Left ventricle myocardium inferior (tissue), 1 donor: ENCODE measurements at regions not wholly inside any gene's neighbourhood (a gene's known extent, or its start where the extent isn't known, plus 50 kb on each side); places are given as distances from the start of the nearest gene placed in this dataset.

Experiments used
- DNase-seq: peaks from one replicate; pipeline ENCODE4 v3.0.0-alpha.2; 2020
- H3K27ac ChIP-seq: fragments of 200-600 bp; replicated peaks from 2 replicates; pipeline ENCODE4 v1.8.0; 2021
- H3K27me3 ChIP-seq: fragments of 200-600 bp; 2 replicates; pipeline ENCODE4 v1.8.0; 2021; ENCODE audit warnings: low read depth
- H3K36me3 ChIP-seq: fragments of 200-600 bp; 2 replicates; pipeline ENCODE4 v1.8.0; 2021
- H3K4me1 ChIP-seq: fragments of 200-600 bp; 2 replicates; pipeline ENCODE4 v1.8.0; 2021
- H3K4me3 ChIP-seq: fragments of 200-600 bp; 2 replicates; pipeline ENCODE4 v1.8.0; 2021; ENCODE audit warnings: mild to moderate bottlenecking, moderate library complexity
- H3K9me3 ChIP-seq: fragments of 200-600 bp; replicated peaks from 2 replicates; pipeline ENCODE4 v1.8.0; 2021
- intact Hi-C: fragments of 100-400 bp; cut with micrococcal nuclease; formaldehyde crosslinking; loops from one replicate; pipeline ENCODE4 v1.11.0; 2022
- TF ChIP-seq, protein P1 (sequence below): fragments of 200-600 bp; IDR thresholded peaks from 2 replicates; pipeline ENCODE4 v1.8.0; 2021; ENCODE audit warnings: antibody characterized with exemption, mild to moderate bottlenecking, borderline replicate concordance
- donor health status: DM: no; HTN: yes; CAD: no; lungs with severe emphysema.

DNA sequence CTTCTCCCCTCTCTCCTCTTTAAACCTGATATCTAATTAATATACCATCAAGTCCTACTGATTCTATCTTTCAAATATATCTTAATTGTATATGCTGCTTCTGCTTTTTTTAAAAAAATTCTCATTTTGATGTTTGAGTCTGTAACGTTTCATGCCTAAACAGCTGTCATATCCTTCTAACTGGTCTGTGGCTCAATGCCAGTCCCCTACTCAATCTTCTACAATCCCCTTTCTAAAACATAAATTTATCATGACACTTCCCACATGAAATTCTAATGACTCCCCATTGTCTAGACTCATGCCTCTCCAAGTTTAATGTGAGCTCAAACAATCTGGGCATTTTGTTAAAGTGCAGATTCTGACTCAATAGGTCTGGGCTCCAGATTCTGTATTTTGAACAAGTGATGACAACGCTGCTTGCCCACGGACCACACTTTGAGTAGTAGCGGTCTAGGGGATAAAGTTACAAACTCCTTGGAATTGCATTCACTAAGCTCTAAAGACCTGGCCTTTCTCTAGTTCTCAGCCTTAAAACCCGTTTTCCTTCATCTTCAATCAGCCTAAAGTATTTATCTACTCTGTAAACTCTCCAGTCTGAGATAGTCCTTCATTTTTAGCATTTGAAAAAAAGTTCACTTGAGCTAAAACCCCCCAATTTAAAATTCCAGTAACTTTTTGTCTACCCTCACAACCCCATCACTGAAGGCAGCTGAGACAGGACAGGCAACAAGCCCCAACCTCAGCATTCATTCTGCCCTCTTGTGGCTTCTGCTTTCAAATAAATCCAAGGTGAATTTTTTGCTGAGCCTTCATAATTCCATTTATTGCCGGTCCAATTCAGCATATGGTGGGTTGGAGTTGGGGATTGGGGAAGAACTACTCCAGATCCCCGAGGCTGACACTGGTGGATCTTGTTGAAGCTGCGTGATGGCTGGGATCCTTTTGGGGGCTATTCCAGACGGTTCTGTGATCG is 88.1 kb upstream of the THRB start:
- no peaks in the 10 kb centered on the region for H3K36me3 ChIP-seq
- intact Hi-C loops = no loop called here
- no peaks in the 10 kb centered on the region for H3K4me1 ChIP-seq
- H3K27me3 ChIP-seq = peaks cover 4% of the 10 kb centered on the region
- H3K27ac ChIP-seq = no peak overlapping the region
- no peak for DNase-seq
- no peak overlapping the region for H3K4me3 ChIP-seq
- TF ChIP-seq, protein P1, sequence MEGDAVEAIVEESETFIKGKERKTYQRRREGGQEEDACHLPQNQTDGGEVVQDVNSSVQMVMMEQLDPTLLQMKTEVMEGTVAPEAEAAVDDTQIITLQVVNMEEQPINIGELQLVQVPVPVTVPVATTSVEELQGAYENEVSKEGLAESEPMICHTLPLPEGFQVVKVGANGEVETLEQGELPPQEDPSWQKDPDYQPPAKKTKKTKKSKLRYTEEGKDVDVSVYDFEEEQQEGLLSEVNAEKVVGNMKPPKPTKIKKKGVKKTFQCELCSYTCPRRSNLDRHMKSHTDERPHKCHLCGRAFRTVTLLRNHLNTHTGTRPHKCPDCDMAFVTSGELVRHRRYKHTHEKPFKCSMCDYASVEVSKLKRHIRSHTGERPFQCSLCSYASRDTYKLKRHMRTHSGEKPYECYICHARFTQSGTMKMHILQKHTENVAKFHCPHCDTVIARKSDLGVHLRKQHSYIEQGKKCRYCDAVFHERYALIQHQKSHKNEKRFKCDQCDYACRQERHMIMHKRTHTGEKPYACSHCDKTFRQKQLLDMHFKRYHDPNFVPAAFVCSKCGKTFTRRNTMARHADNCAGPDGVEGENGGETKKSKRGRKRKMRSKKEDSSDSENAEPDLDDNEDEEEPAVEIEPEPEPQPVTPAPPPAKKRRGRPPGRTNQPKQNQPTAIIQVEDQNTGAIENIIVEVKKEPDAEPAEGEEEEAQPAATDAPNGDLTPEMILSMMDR = peak; percentile 60
- H3K9me3 ChIP-seq = no peaks in the 10 kb centered on the region

DNA sequence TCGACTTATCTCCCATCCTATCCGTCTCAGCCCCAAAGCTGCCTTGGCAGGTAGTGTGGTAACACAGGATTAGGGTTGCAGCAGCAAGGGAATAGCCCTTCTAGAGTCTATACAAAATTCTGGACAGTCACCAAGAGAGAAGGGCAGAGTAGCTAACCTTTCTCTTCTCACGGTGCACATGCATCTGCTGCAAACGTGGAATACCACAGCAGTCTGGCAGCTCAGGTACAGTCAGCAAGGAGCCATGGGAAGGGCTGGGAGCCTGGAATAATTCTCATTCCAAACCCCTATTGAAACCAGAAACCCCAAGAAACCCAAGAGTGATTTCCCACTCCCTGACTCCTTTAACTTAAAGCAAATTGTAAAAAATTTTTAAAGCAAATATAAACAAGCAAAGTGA is 92.3 kb upstream of the THRB start:
- intact Hi-C loops = no loop called here

DNA sequence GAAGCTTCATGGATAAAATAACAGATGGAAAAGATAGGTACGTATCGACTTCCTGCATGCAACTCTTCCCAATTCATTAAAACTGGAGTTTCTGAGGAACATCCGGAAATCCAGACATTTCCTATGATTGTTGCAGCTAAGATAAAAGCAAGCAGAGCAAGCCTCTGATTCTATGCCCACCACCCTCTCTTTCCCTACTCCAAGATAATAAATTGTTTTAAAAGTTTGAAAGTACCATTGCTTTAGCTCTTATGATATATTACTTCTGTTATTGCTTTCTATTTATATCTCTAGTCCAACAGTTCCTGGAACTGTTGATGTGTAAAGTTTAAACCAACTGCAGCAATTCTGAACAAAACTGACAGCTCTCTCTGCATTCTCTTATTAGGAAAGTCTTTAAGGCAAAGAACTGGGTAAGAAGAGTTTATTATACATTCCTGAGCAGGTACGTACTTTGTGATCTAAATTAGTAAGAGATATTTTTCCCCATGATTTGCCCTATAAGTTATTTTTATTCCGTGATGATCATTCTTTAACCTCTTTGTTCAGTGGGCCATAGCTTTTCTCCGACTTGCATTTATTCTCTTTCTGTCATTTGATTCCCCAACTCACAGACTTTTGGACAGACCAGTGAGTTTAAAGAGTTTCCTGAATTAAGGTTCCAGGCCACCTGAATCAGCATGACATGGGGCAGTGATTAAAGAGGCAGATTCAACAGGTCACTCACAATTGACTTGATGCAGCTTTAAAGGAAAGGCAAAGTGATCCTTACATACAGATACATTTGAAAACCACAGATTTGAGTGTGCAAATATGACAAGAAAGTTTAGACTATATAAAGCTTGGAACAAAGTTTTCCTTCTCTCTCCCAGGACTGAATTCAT is 94.2 kb upstream of the THRB start:
- DNase-seq = no peak
- no peak overlapping the region for H3K27ac ChIP-seq
- H3K27me3 ChIP-seq = peaks cover 4% of the 10 kb centered on the region
- TF ChIP-seq, protein P1 = no peak
- H3K4me3 ChIP-seq = no peak overlapping the region
- H3K9me3 ChIP-seq = no peaks in the 10 kb centered on the region
- no peaks in the 10 kb centered on the region for H3K36me3 ChIP-seq
- intact Hi-C loops = no loop called here
- peaks cover 15% of the 10 kb centered on the region for H3K4me1 ChIP-seq

More for the DNA sequence above, 92.3 kb upstream of the THRB start:
- DNase-seq = no peak
- Histone ChIP-seq H3K27me3 (peaks cover 4% of the 10 kb centered on the region), H3K27ac (no peak overlapping the region), H3K4me1 (peaks cover 15% of the 10 kb centered on the region), H3K36me3 (no peaks in the 10 kb centered on the region), H3K9me3 (no peaks in the 10 kb centered on the region), H3K4me3 (no peak overlapping the region)
- TF ChIP-seq, protein P1 = no peak

DNA sequence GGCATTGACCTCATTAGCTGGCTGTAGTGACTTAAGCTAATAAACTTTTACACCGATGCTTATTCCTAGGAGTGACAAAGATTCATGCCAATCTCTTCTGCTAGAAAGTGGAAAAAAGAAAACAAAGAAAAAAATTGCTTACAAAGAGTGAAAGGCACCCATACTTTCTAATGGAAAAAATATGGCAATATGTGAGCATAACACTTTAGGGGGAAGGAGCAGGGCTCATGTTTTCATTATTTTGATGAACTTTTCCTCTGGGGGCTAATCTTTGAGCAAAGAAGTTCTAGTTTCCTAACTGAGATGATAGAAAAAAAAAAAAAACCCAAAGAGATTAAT is 94.8 kb upstream of the THRB start:
- H3K9me3 ChIP-seq = no peaks in the 10 kb centered on the region
- intact Hi-C loops = no loop called here
- no peaks in the 10 kb centered on the region for H3K36me3 ChIP-seq
- TF ChIP-seq, protein P1 = no peak
- DNase-seq = no peak
- H3K4me3 ChIP-seq = no peak overlapping the region
- no peak overlapping the region for H3K27ac ChIP-seq
- peaks cover 4% of the 10 kb centered on the region for H3K27me3 ChIP-seq
- H3K4me1 ChIP-seq = peaks cover 15% of the 10 kb centered on the region

DNA sequence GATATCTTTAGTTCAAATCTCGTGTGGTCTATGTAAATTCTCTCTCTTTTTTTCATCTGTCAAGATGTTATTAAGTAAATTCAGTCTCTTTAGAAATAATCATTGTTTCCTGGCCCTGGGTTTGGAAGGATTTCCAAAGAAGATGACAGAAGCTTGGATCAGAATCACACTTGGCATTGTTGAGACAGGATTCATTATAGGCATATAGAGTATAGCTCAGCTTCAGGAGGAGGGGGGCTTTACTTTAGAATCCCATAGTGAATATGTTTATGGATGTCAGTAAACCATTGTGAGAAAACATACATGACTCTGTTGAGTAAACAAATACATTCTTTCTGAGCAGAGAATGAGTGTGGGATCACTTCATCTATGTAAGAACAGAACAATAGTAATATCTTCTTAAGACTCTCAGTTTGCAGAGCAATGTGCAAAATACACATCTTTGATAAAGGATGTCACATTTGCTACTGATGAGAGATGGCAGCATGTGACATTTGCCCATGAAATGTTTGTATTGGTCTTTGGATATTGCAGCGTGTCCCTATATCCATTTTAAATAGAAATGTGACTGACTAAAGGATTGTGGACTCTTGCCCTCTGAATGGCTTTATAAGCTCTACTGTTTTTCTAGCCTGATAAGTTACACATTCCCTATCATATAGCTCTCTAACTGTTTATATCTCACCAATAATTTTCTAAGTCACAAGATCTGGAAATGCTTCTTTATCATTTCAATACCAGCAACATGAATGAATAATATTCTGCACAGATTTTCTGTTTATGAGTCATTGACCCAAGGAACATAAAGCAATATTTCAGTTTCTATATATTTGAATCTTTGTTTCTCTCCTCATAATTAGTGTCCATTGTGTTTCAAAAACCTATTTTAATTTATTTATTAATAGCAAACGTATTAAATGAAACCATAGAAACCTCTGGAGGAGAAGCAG is 95.6 kb upstream of the THRB start:
- no peak overlapping the region for H3K27ac ChIP-seq
- H3K9me3 ChIP-seq = no peaks in the 10 kb centered on the region
- no peaks in the 10 kb centered on the region for H3K36me3 ChIP-seq
- no peak for DNase-seq
- peaks cover 15% of the 10 kb centered on the region for H3K4me1 ChIP-seq
- no peak overlapping the region for H3K4me3 ChIP-seq
- intact Hi-C loops = no loop called here
- H3K27me3 ChIP-seq = no peaks in the 10 kb centered on the region
- TF ChIP-seq, protein P1 = no peak
